Tibial artery (tissue), 4 donors: ENCODE measurements at regions not wholly inside any gene's neighbourhood (a gene's known extent, or its start where the extent isn't known, plus 50 kb on each side); places are given as distances from the start of the nearest gene placed in this dataset.

Source experiments
- DNase-seq, 2 donors: peaks; one replicate each; pipeline ENCODE4 v3.0.0-alpha.2; 2019
- H3K27ac ChIP-seq, 2 donors: fragments of 200-600 bp; sonication (generic) in 1 of 2; 1 replicate in 1 of 2; 2 replicates in 1 of 2; pipeline ENCODE4 v1.5.1; 2018 to 2019; ENCODE audit warnings: mild to moderate bottlenecking in 1 of 2
- H3K27me3 ChIP-seq, 2 donors: fragments of 200-600 bp; sonication (generic) in 1 of 2; one replicate each; pipeline versions ENCODE4 v1.5.1 to v1.6.0; 2016 to 2019
- H3K36me3 ChIP-seq, 3 donors: fragments of 200-600 bp; sonication (generic) in 2 of 3; one replicate each; pipeline ENCODE4 v1.5.1; 2016 to 2019; ENCODE audit warnings: mild to moderate bottlenecking in 2 of 3
- H3K4me1 ChIP-seq, 4 donors: fragments of 200-600 bp; sonication (generic) in 2 of 4; 1 replicate in 3 of 4; 2 replicates in 1 of 4; pipeline ENCODE4 v1.5.1; 2016 to 2019
- H3K4me3 ChIP-seq, 2 donors: fragments of 200-600 bp; sonication (generic) in 1 of 2; 1 replicate in 1 of 2; 2 replicates in 1 of 2; pipeline ENCODE4 v1.5.1; 2018 to 2019; ENCODE audit warnings: mild to moderate bottlenecking in 2 of 2
- H3K9me3 ChIP-seq, 3 donors: fragments of 200-600 bp; sonication (generic) in 1 of 3; one replicate each; pipeline ENCODE4 v1.5.1; 2016 to 2019
- CTCF ChIP-seq, 2 experiments: fragments of 200-600 bp in 1 of 2; fragments of 450-650 bp in 1 of 2; IDR thresholded peaks; one replicate each; pipeline ENCODE4 v1.5.1; 2017 to 2019; ENCODE audit warnings: antibody characterized with exemption in 2 of 2, mild to moderate bottlenecking in 1 of 2, moderate library complexity in 1 of 2
- intact Hi-C: fragments of 100-400 bp; cut with DNase I; formaldehyde crosslinking; loops from one replicate; pipeline ENCODE4 v1.15.0; 2023; ENCODE audit warnings: low total_unique reads

DNA sequence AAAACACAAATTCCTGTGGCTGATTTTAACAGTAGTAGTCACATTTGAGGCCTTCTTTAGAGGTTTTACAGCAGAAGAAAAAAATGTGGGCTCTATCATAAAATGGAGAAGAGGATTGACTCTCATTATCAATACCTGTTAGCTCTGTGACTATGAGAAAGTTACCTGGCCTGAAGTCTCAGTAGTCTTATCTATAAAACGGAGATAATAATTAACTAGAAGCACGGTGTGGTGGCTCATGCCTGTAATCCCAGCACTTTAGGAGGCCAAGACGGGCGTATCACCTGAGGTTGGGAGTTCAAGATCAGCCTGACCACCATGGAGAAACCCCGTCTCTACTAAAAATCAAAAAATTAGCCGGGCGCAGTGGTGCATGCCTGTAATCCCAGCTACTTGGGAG is 90.4 kb upstream of the PLPPR4 start:
- Histone ChIP-seq H3K4me1 (no peaks in the 10 kb centered on the region), H3K4me3 (no peak overlapping the region), H3K9me3 (no peaks in the 10 kb centered on the region), H3K27me3 (no peaks in the 10 kb centered on the region), H3K36me3 (no peaks in the 10 kb centered on the region), H3K27ac (no peak overlapping the region)
- TF ChIP-seq CTCF (IDR thresholded peaks at IDR 0.05): no peak
- no peak for DNase-seq
- intact Hi-C loops: loop anchor here (10.0 kb wide), 1 partner anchor 311 kb away; no protein-coding TSS in a partner anchor

- no peaks in the 10 kb centered on the region for H3K9me3 ChIP-seq
- intact Hi-C loops: loop anchor here (5.0 to 10.0 kb wide), 2 partner anchors 308 to 531 kb away; no protein-coding TSS in a partner anchor
- H3K36me3 ChIP-seq: no peaks in the 10 kb centered on the region
- H3K27ac ChIP-seq: no peak overlapping the region
- no peak for DNase-seq
- no peak overlapping the region for H3K4me3 ChIP-seq
- H3K27me3 ChIP-seq: no peaks in the 10 kb centered on the region
- TF ChIP-seq CTCF (IDR thresholded peaks at IDR 0.05): no peak
- H3K4me1 ChIP-seq: no peaks in the 10 kb centered on the region
Measured at GRCh38 chr1:99176753-99177152, 87.5 kb upstream of the PLPPR4 start.

- H3K4me3 ChIP-seq: no peak overlapping the region
- no peaks in the 10 kb centered on the region for H3K9me3 ChIP-seq
- intact Hi-C loops: loop anchor here (5.0 to 10.0 kb wide), 2 partner anchors 307 to 530 kb away; no protein-coding TSS in a partner anchor
- no peak overlapping the region for H3K27ac ChIP-seq
- no peak for DNase-seq
- H3K4me1 ChIP-seq: no peaks in the 10 kb centered on the region
- H3K27me3 ChIP-seq: no peaks in the 10 kb centered on the region
- no peaks in the 10 kb centered on the region for H3K36me3 ChIP-seq
- TF ChIP-seq CTCF (IDR thresholded peaks at IDR 0.05): no peak
Measured at GRCh38 chr1:99177465-99177864, 86.8 kb upstream of the PLPPR4 start.

DNA sequence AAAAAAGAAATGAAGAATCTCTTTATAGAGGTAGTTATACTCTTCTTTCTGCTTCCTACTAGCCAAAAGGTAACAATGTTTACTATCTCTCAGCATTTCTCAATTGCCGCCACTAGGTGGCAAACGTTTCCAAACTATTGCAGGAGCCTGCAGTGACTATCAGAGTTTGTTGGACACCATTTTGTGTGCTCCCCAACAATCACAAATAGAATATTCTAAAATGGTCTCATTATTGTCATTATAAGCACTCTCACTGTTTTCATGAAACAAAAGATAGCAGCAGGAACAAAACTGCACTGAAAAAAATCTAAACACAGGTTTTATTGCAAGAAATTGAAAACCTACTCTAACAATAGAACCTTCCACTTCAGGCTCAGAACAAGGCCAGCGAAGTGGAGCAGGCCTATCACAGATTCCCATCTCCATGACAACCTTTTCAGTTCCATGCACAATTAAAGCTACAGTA is 83.9 kb upstream of the PLPPR4 start:
- intact Hi-C loops: no loop called here
- DNase-seq: peak; percentile 67 to 80
- H3K9me3 ChIP-seq: no peaks in the 10 kb centered on the region
- no peaks in the 10 kb centered on the region for H3K4me1 ChIP-seq
- H3K36me3 ChIP-seq: no peaks in the 10 kb centered on the region
- peak; percentile 66 to 74 for TF ChIP-seq CTCF (IDR thresholded peaks at IDR 0.05)
- H3K4me3 ChIP-seq: no peak overlapping the region
- H3K27me3 ChIP-seq: no peaks in the 10 kb centered on the region
- no peak overlapping the region for H3K27ac ChIP-seq

GRCh38 chr1:99180915-99181314 is 83.4 kb upstream of the PLPPR4 start:
- Histone ChIP-seq H3K36me3 (no peaks in the 10 kb centered on the region), H3K9me3 (no peaks in the 10 kb centered on the region), H3K4me1 (no peaks in the 10 kb centered on the region), H3K27ac (no peak overlapping the region), H3K27me3 (no peaks in the 10 kb centered on the region), H3K4me3 (no peak overlapping the region)
- TF ChIP-seq CTCF (IDR thresholded peaks at IDR 0.05): no peak
- intact Hi-C loops: no loop called here
- DNase-seq: no peak

- H3K4me1 ChIP-seq: no peaks in the 10 kb centered on the region
- DNase-seq: no peak
Measured at GRCh38 chr1:99181892-99182291, 82.4 kb upstream of the PLPPR4 start.

More at GRCh38 chr1:99181892-99182291, 82.4 kb upstream of the PLPPR4 start:
- intact Hi-C loops: no loop called here
- Histone ChIP-seq H3K4me3 (no peak overlapping the region), H3K36me3 (no peaks in the 10 kb centered on the region), H3K9me3 (no peaks in the 10 kb centered on the region), H3K27ac (no peak overlapping the region), H3K27me3 (no peaks in the 10 kb centered on the region)
- TF ChIP-seq CTCF (IDR thresholded peaks at IDR 0.05): no peak
